Sigmoid colon (tissue), 6 donors: ENCODE measurements at regions not wholly inside any gene's neighbourhood (a gene's known extent, or its start where the extent isn't known, plus 50 kb on each side); places are given as distances from the start of the nearest gene placed in this dataset.

ENCODE experiments used
- DNase-seq: peaks from one replicate; pipeline ENCODE4 v3.0.0-alpha.2; 2019
- H3K27ac ChIP-seq, 4 donors: fragments of 200-600 bp; sonication (generic); one replicate each; pipeline ENCODE4 v1.5.1; 2016 to 2019; ENCODE audit warnings: mild to moderate bottlenecking in 1 of 4
- H3K27me3 ChIP-seq, 3 donors: fragments of 200-600 bp; sonication (generic); one replicate each; pipeline ENCODE4 v1.5.1; 2019; ENCODE audit warnings: mild to moderate bottlenecking in 1 of 3
- H3K36me3 ChIP-seq, 4 donors: fragments of 200-600 bp; sonication (generic); one replicate each; pipeline ENCODE4 v1.5.1; 2016 to 2019
- H3K4me1 ChIP-seq, 4 donors: fragments of 200-600 bp; sonication (generic); one replicate each; pipeline ENCODE4 v1.5.1; 2017 to 2019
- H3K4me3 ChIP-seq, 4 donors: fragments of 200-600 bp; sonication (generic); one replicate each; pipeline ENCODE4 v1.5.1; 2017 to 2019; ENCODE audit warnings: mild to moderate bottlenecking in 2 of 4, moderate library complexity in 1 of 4
- H3K9me3 ChIP-seq, 4 donors: fragments of 200-600 bp in 3 of 4; sonication (generic) in 3 of 4; one replicate each; pipeline versions ENCODE4 v1.5.1 to v1.6.1; 2013 to 2019
- CTCF ChIP-seq, 4 experiments: fragments of 450-650 bp in 3 of 4; fragments of 200-600 bp in 1 of 4; IDR thresholded peaks; one replicate each; pipeline ENCODE4 v1.5.1; 2016 to 2019; ENCODE audit warnings: antibody characterized with exemption in 4 of 4, mild to moderate bottlenecking in 3 of 4, moderate library complexity in 2 of 4
- EP300 ChIP-seq, 4 donors: sonication (generic); formaldehyde crosslinking; IDR thresholded peaks; one replicate each; pipeline ENCODE4 v1.6.1; 2017; ENCODE audit warnings: antibody characterized with exemption in 4 of 4
- POLR2A ChIP-seq, 2 donors: fragments of 450-650 bp; IDR thresholded peaks; one replicate each; pipeline ENCODE4 v1.6.1; 2016; ENCODE audit warnings: antibody characterized with exemption in 2 of 2, mild to moderate bottlenecking in 2 of 2, moderate library complexity in 2 of 2
- POLR2AphosphoS5 ChIP-seq, 4 donors: sonication (generic); formaldehyde crosslinking; IDR thresholded peaks; one replicate each; pipeline ENCODE4 v1.6.1; 2017; ENCODE audit warnings: antibody characterized with exemption in 4 of 4
- WGBS, 2 donors: extraction: QIAGEN DNeasy Blood & Tissue Kit; methylation state at CpG; one replicate each; pipeline ENCODE4 v1.1.7; 2013; 5-methylcytosine and 5-hydroxymethylcytosine counted together
- intact Hi-C: fragments of 100-400 bp; cut with DNase I; formaldehyde crosslinking; loops from one replicate; pipeline ENCODE4 v1.15.1; 2023
- donor health status: healthy with polysubstance abuse.
- donor health status: healthy.

GRCh38 chr7:39880556-39880955 lies 69.5 kb upstream of the CDK13 start:
- TF ChIP-seq CTCF (IDR thresholded peaks at IDR 0.05) (no peak), POLR2AphosphoS5 (IDR thresholded peaks at IDR 0.05) (no peak), POLR2A (IDR thresholded peaks at IDR 0.05) (no peak), EP300 (IDR thresholded peaks at IDR 0.05) (no peak)
- no peaks in the 10 kb centered on the region for H3K27me3 ChIP-seq
- H3K27ac ChIP-seq = no peak overlapping the region
- DNase-seq = no peak
- H3K36me3 ChIP-seq = no peaks in the 10 kb centered on the region
- intact Hi-C loops = no loop called here
- 66 to 68% methylated on average over 1 of the region's 1 CpG for WGBS, 2 donors
- peaks cover 3 to 7% (median 5%) of the 10 kb centered on the region in 4 donors for H3K9me3 ChIP-seq
- no peak overlapping the region for H3K4me3 ChIP-seq
- H3K4me1 ChIP-seq = no peaks in the 10 kb centered on the region

- WGBS, 2 donors = 22 to 66% methylated on average over 5 of the region's 5 CpGs
- DNase-seq = no peak
- Histone ChIP-seq H3K4me1 (no peaks in the 10 kb centered on the region), H3K27ac (no peak overlapping the region), H3K36me3 (no peaks in the 10 kb centered on the region), H3K4me3 (no peak overlapping the region), H3K9me3 (peaks cover 3 to 7% (median 5%) of the 10 kb centered on the region in 4 donors), H3K27me3 (no peaks in the 10 kb centered on the region)
- TF ChIP-seq CTCF (IDR thresholded peaks at IDR 0.05) (no peak), EP300 (IDR thresholded peaks at IDR 0.05) (no peak)
- intact Hi-C loops = no loop called here
Observed at GRCh38 chr7:39882148-39882784, 67.8 kb upstream of the CDK13 start.

GRCh38 chr7:39883812-39884390 lies 66.2 kb upstream of the CDK13 start:
- H3K27me3 ChIP-seq = no peaks in the 10 kb centered on the region
- no peak overlapping the region for H3K4me3 ChIP-seq
- peaks cover 3 to 7% (median 5%) of the 10 kb centered on the region in 4 donors for H3K9me3 ChIP-seq
- WGBS, 2 donors = 80 to 83% methylated on average over 4 of the region's 4 CpGs
- TF ChIP-seq POLR2AphosphoS5 (IDR thresholded peaks at IDR 0.05) (no peak), CTCF (IDR thresholded peaks at IDR 0.05) (no peak), EP300 (IDR thresholded peaks at IDR 0.05) (no peak), POLR2A (IDR thresholded peaks at IDR 0.05) (no peak)
- intact Hi-C loops = no loop called here
- DNase-seq = no peak
- no peaks in the 10 kb centered on the region for H3K4me1 ChIP-seq
- no peaks in the 10 kb centered on the region for H3K36me3 ChIP-seq
- H3K27ac ChIP-seq = no peak overlapping the region

GRCh38 chr7:39888171-39888853 lies 61.7 kb upstream of the CDK13 start:
- DNase-seq = no peak
- intact Hi-C loops = no loop called here
- Histone ChIP-seq H3K9me3 (no peaks in the 10 kb centered on the region), H3K27me3 (no peaks in the 10 kb centered on the region), H3K36me3 (no peaks in the 10 kb centered on the region), H3K4me3 (no peak overlapping the region), H3K4me1 (no peaks in the 10 kb centered on the region), H3K27ac (no peak overlapping the region)
- WGBS, 2 donors = 82 to 83% methylated on average over 3 of the region's 3 CpGs
- TF ChIP-seq CTCF (IDR thresholded peaks at IDR 0.05) (no peak), POLR2AphosphoS5 (IDR thresholded peaks at IDR 0.05) (no peak), POLR2A (IDR thresholded peaks at IDR 0.05) (no peak), EP300 (IDR thresholded peaks at IDR 0.05) (no peak)
